VCaP (cell line): ENCODE measurements at regions not wholly inside any gene's neighbourhood (a gene's known extent, or its start where the extent isn't known, plus 50 kb on each side); places are given as distances from the start of the nearest gene placed in this dataset.

Experiments
- H3K27ac ChIP-seq: fragments of 450-650 bp; 2 replicates; pipeline ENCODE4 v1.5.1; 2017
- TF ChIP-seq, protein P1 (sequence below): fragments of 450-650 bp; conservative IDR thresholded peaks from 2 replicates; pipeline ENCODE4 v1.5.1; 2017; ENCODE audit warnings: mild to moderate bottlenecking, moderate library complexity

DNA sequence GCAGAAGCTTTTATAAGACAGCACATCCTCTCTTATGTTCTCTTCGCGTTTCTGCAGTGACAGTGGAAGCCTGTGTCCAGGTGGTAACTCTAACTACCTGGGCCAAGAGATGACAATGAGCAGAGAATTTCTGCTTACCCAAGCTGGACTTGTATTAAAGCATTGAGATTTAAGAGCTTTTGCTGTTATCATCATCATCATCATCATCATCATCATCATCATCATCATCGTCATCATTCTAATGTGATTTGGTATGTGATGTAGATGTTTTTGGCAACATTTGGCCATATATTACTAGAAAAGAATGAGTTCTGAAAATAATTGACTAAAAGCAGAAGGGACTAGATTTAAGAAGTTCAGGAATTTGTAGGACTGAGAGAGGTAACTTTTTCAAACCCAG, 401.3 kb downstream of the BRINP1 start:
- H3K27ac ChIP-seq: no peak overlapping the region
- TF ChIP-seq, protein P1, sequence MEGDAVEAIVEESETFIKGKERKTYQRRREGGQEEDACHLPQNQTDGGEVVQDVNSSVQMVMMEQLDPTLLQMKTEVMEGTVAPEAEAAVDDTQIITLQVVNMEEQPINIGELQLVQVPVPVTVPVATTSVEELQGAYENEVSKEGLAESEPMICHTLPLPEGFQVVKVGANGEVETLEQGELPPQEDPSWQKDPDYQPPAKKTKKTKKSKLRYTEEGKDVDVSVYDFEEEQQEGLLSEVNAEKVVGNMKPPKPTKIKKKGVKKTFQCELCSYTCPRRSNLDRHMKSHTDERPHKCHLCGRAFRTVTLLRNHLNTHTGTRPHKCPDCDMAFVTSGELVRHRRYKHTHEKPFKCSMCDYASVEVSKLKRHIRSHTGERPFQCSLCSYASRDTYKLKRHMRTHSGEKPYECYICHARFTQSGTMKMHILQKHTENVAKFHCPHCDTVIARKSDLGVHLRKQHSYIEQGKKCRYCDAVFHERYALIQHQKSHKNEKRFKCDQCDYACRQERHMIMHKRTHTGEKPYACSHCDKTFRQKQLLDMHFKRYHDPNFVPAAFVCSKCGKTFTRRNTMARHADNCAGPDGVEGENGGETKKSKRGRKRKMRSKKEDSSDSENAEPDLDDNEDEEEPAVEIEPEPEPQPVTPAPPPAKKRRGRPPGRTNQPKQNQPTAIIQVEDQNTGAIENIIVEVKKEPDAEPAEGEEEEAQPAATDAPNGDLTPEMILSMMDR: no peak

DNA sequence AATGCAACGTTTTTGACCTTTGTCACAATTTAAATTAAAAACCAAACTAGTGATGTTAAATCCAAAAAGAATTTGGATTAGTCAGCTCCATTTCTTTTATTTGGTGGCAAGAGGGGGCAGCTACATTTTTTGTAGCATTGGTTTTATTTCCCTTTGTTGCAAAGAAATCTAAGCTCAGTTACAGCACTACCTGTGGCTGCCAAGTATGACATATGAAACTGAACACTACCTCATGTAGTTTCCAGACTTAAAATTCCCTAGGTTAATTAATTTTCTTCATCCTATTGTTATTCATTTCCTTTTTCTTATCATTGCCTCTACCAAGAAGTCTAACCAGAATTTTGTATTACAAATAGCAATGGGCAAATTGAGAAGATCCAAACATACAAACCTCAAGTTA, 393.5 kb downstream of the BRINP1 start:
- H3K27ac ChIP-seq: no peak overlapping the region
- TF ChIP-seq, protein P1: no peak

DNA sequence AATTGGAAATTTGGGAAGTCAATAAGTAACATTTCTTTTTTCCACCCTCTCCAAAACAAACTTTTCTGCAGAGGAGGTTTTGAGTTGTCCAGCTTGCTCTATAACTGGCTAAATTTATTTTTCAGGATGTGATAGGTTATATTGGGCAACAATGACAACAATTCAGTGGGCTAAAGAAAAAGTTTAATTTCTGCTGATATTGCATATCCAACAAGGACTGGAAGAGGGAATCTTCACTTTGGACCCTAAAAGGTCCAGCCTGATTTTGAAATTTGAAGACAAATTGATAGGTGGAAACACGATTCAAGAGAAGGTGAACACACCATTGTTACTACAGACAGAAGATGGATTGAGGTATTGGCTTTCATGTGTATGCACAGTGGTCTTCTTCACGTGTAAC, 393.1 kb downstream of the BRINP1 start:
- H3K27ac ChIP-seq: no peak overlapping the region
- TF ChIP-seq, protein P1: no peak

DNA sequence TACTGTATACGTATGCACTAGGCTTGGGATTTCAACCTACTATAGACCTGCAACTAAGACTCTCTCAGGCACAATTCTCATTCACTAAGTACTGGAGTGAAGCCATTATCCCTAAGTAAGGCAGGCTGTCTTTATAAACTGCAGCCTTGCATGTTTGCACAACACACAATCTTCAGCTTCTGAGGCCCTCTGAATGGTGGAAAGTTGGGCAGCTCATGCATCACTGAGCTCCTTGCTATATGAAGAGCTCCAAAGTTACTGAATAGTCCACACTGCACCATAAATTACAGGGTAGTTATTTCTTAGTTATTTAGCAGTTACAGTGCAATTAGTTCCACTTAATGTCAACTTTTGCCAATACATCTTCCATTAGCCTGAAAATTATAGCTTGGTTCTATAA, 384.6 kb downstream of the BRINP1 start:
- TF ChIP-seq, protein P1: no peak
- no peak overlapping the region for H3K27ac ChIP-seq

DNA sequence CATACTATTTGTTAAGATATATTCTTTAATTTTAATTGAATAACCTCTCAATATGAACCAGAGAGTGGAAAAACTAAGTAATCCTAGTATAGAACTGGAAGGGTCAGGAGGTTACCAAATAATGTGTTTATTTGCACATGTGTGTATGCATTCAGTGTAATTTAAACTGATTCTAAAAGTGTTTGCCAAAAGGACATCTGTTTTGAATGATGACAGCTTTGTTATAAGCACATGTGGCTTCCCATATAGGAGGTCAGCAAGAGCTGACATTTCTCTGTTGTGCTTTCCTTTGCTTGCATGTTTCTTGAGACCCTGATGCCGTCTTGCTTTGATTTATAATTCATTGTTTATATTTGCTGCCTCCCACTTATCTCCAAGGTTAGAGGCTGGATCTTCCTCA, 383.4 kb downstream of the BRINP1 start:
- H3K27ac ChIP-seq: no peak overlapping the region
- TF ChIP-seq, protein P1: no peak

DNA sequence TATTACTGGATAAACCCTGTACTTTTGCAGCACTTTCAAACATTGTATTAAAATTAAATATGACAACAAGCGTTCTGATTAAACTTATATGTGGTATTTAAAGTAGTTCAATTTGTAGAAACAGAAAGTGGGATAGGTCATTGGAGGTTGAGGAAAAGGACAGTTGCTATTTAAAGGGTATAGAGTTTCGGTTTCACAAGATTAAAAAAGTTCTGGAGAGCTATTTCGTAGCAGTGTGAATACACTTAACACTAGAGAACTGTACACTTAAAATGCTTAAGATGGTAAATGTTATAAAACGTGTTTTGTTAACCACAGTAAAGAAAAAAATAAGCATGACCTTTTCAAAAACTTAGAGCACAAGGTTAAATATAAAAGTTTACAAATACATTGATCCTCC, 382.1 kb downstream of the BRINP1 start:
- TF ChIP-seq, protein P1: no peak
- no peak overlapping the region for H3K27ac ChIP-seq

DNA sequence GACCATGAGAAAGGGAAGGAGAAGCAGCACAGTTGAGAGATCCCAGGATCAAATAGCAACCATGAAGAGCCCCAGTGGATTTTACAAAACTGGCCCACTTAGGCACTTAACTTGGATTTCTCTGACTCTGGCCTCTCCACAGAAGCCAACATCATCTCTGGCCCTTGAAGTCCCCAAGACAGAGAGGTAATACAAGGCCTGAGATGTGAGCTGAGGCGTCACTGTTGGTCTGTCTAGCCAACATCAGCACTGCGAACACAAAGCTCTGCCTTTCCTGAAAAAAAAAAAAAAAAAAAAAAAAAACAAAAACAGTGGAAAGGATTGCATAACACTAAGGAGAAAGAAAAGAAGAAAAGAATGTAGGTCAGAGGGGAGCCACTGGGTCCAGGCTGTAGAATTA, 378.3 kb downstream of the BRINP1 start:
- TF ChIP-seq, protein P1: no peak
- no peak overlapping the region for H3K27ac ChIP-seq
